HG03342 (cell line): ENCODE measurements at regions not wholly inside any gene's neighbourhood (a gene's known extent, or its start where the extent isn't known, plus 50 kb on each side); places are given as distances from the start of the nearest gene placed in this dataset.
A peak's percentile ranks its signal among the peaks of the same experiment; 100 is the strongest.
"Not testable (repeated sequence)": the region's sequence is repeated elsewhere in the genome, so short reads cannot be mapped to it uniquely, and the experiment has no call there.

Source experiments
- ATAC-seq: cut with Tn5 transposase; IDR thresholded peaks from one replicate; pipeline ENCODE4 v1.9.1; 2021; ENCODE audit warnings: mild to moderate bottlenecking, moderate library complexity; ENCODE audit not compliant: unreplicated experiment

DNA sequence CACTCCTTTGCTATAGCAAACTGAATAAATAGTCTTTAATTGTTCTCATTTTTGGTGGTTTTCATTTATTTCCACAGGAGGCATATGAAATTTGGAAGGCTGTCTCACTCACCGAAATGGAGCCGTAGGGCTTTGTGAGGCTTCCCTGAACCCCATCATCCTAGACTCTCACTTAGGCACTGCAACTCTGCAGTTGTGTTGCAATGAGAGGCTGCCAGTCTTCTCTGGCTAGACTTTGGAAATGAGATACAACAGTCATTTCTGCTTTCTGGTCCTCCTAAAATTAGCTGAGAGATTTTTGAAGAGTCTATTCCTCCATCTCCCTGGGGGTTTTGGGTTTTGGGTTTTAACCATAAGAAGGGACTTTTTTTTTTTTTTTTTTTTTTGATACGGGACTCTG lies 146.5 kb downstream of the SH3BGRL start:
- no peak for ATAC-seq

- no peak for ATAC-seq
Observed at GRCh38 chrX:81354954-81355353, 153.1 kb downstream of the SH3BGRL start.

DNA sequence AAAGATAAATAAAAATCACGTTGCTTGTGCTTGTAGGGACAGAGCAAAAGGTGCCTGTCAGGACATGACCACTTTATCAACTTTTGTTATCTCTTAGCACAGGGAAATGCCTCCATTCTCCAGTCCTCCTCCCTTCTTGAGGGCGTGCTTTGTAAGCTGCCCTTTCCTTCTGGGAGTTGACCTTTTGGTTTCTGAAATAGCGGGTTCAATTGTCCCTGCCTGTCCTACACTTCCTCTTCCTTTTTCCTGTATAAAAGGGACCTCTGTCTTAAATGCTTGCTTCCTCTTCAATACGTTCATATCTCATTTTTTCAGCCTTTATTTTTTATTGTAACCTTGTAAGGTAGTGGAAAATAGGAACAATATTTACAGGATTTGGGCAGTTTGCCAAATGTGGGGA lies 153.5 kb downstream of the SH3BGRL start:
- no peak for ATAC-seq

DNA sequence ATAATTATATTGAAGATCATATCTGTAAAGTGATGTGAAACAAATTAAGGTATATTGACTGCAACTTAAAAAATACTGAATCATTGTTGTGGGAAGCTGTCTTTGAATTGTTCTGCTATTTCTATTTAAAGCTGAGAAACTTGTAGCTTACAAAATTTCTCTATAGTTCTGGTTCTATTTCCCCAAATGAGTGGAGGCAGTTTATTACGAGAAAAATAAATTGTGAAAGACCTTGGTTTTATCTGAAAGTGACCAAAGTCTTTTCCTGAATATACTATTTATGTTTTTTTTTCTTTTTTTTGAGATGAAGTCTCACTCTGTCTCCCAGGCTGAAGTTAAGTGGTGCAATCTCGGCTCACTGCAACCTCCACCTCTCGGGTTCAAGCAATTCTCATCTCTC lies 165.4 kb downstream of the SH3BGRL start:
- ATAC-seq = no peak

- peak; percentile 57 for ATAC-seq
Observed at GRCh38 chrX:81377329-81377728, 175.4 kb downstream of the SH3BGRL start.

DNA sequence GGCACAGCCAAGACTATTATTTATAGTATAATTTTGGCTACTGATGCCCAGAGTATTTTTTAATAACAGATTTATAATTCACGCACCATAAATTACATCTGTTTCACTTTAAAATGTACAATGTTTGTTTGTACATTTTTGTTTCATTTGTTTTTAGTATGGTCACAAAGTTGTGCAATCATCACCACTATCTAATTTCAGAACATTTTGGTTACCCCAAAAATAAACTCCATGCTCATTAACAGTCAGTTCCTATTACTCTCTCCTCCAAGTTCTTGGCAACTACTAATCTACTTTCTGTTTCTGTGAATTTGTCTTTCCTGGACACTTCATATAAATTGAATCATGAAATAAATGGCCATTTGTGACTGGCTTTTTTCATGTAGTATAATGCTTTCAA lies 176.7 kb downstream of the SH3BGRL start:
- ATAC-seq = no peak

DNA sequence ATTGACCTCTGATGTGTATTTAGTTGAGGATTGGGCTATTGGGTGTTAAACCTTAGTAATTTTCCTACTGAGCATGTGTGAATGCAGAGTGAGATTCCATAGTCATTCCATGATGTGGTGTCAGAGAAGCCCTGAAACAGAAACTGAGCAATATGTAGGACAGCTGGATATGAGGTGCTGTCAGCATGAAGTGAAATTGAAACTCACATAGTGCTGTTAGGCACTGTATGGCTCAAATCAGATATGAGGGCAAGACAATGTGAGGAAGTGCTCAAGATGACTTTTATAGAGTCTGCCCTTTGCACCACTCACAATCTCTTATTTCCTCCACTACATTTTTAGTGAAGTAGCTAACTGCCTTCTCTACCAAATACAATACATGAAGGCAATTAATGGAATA lies 188.3 kb downstream of the SH3BGRL start:
- ATAC-seq = peak; percentile 90

- ATAC-seq = no peak
Observed at GRCh38 chrX:81392396-81392795, 190.5 kb downstream of the SH3BGRL start.

DNA sequence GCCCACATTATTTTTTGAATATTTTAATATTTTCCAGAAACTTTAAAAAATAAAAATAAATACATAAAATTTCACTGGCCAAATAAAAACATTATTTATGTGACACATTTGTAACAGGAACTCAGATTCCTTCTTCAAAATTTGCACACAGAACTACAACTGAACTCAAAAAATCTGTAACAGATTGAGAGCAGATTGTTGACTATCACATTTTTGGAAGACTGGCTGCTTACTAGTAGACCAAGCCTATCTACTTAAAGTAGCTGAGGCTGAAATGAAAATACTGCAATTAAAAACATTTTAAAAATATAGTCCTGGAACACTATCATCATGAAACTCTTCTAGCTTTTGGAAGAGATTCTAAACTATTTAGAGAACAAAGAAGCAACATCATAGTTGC lies 203.9 kb downstream of the SH3BGRL start:
- ATAC-seq = no peak

DNA sequence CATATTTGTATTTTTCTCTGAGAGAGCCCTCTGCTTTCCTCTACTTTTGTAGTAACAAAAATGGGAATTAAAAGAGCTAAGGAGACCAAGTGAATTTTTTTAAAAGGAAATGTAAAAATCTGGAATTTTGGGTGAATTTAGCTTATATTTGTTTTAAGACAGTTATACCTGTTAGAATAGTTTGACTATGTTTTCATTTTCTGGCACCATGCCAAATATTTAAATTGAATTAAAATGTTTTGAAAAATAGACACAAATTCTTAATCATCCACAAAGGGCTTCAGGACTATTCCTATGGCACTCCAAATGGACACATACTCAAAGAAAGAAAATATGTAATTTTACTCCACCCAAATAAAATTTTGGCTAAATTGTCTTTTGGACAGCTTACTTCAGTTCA lies 209.6 kb downstream of the SH3BGRL start:
- ATAC-seq = no peak

- ATAC-seq = no peak
Observed at GRCh38 chrX:81412428-81412827, 210.5 kb downstream of the SH3BGRL start.

DNA sequence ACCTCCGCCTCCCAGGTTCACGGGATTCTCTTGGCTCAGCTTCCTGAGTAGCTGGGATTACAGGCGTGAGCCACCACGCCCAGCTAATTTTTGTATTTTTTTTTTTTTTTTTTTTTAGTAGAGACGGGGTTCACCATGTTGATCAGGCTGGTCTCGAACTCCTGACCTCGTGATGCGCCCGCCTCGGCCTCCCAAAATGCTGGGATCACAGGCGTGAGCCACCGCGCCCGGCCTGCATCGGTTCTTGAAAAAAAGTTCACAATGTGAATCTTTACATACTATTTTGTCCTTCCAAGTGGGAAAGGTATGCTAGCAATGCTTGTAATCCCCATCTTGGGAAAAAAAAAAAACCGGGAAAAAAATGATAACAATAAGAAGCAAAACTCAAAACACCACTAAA lies 211.0 kb downstream of the SH3BGRL start:
- not testable (repeated sequence) for ATAC-seq

DNA sequence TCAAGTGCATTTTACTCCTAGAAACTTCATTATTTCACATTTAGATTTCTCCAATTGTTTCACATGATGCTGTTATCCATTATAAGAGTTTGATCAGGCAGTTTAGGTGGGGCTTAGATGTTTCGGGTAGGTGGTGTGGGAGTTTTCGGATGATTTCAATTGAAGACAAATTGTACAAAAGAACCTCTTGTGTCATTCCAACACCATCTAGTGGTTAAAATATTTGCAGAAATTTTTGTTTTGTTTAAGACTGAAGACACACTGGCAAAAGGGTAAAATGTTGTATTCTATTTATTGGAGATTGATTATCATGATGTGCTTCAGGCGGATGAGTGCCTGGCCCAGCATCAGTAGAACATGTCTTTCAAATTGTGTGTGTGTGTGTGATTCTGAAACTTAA lies 212.7 kb downstream of the SH3BGRL start:
- no peak for ATAC-seq
